22Rv1 (cell line): ENCODE measurements at regions not wholly inside any gene's neighbourhood (a gene's known extent, or its start where the extent isn't known, plus 50 kb on each side); places are given as distances from the start of the nearest gene placed in this dataset.

Experiments used
- H3K27ac ChIP-seq: fragments of 450-650 bp; 2 replicates; pipeline ENCODE4 v1.5.1; 2017
- ZFX ChIP-seq: fragments of 450-650 bp; IDR thresholded peaks from 2 replicates; pipeline ENCODE4 v1.6.1; 2017; ENCODE audit warnings: antibody characterized with exemption, borderline replicate concordance
- TF ChIP-seq, protein P1 (sequence below): fragments of 450-650 bp; IDR thresholded peaks from 2 replicates; pipeline ENCODE4 v1.5.1; 2017; ENCODE audit warnings: mild to moderate bottlenecking

GRCh38 chr1:29851691-29852090 is 615.4 kb downstream of the PTPRU start:
- no peak overlapping the region for H3K27ac ChIP-seq
- TF ChIP-seq ZFX, result no peak
- TF ChIP-seq, protein P1, sequence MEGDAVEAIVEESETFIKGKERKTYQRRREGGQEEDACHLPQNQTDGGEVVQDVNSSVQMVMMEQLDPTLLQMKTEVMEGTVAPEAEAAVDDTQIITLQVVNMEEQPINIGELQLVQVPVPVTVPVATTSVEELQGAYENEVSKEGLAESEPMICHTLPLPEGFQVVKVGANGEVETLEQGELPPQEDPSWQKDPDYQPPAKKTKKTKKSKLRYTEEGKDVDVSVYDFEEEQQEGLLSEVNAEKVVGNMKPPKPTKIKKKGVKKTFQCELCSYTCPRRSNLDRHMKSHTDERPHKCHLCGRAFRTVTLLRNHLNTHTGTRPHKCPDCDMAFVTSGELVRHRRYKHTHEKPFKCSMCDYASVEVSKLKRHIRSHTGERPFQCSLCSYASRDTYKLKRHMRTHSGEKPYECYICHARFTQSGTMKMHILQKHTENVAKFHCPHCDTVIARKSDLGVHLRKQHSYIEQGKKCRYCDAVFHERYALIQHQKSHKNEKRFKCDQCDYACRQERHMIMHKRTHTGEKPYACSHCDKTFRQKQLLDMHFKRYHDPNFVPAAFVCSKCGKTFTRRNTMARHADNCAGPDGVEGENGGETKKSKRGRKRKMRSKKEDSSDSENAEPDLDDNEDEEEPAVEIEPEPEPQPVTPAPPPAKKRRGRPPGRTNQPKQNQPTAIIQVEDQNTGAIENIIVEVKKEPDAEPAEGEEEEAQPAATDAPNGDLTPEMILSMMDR, result no peak

GRCh38 chr1:29849991-29850757 is 613.9 kb downstream of the PTPRU start:
- no peak overlapping the region for H3K27ac ChIP-seq

GRCh38 chr1:29849038-29849750 is 612.9 kb downstream of the PTPRU start:
- TF ChIP-seq, protein P1, result peak; percentile 59
- TF ChIP-seq ZFX, result no peak
- no peak overlapping the region for H3K27ac ChIP-seq

More at GRCh38 chr1:29849991-29850757, 613.9 kb downstream of the PTPRU start:
- TF ChIP-seq, protein P1, result no peak
- TF ChIP-seq ZFX, result no peak

- TF ChIP-seq, protein P1, result no peak
- no peak for TF ChIP-seq ZFX
Measured at GRCh38 chr1:29845910-29846309, 609.6 kb downstream of the PTPRU start.

GRCh38 chr1:29842130-29842529 is 605.8 kb downstream of the PTPRU start:
- TF ChIP-seq, protein P1, result no peak
- no peak for TF ChIP-seq ZFX
- H3K27ac ChIP-seq, result no peak overlapping the region

More at GRCh38 chr1:29845910-29846309, 609.6 kb downstream of the PTPRU start:
- H3K27ac ChIP-seq, result no peak overlapping the region

- no peak overlapping the region for H3K27ac ChIP-seq
- TF ChIP-seq ZFX, result no peak
- TF ChIP-seq, protein P1, result no peak
Measured at GRCh38 chr1:29839726-29840125, 603.4 kb downstream of the PTPRU start.

- TF ChIP-seq, protein P1, result no peak
- no peak for TF ChIP-seq ZFX
- H3K27ac ChIP-seq, result no peak overlapping the region
Measured at GRCh38 chr1:29838738-29839320, 602.5 kb downstream of the PTPRU start.
